H7 (cell line): ENCODE measurements at regions not wholly inside any gene's neighbourhood (a gene's known extent, or its start where the extent isn't known, plus 50 kb on each side); places are given as distances from the start of the nearest gene placed in this dataset.
A peak's percentile ranks its signal among the peaks of the same experiment; 100 is the strongest.

Source experiments
- DNase-seq: peaks from one replicate; pipeline ENCODE4 v3.0.0; 2012
- H3K27me3 ChIP-seq: 2 replicates; pipeline ENCODE4 v1.6.0; 2011; ENCODE audit warnings: mild to moderate bottlenecking, low read length; ENCODE audit not compliant: control insufficient read depth, insufficient read depth
- H3K36me3 ChIP-seq: replicated peaks from 2 replicates; pipeline ENCODE4 v1.5.1; 2011; ENCODE audit warnings: low read length; ENCODE audit not compliant: control insufficient read depth, insufficient read depth
- H3K4me3 ChIP-seq: 2 replicates; pipeline ENCODE4 v1.5.1; 2011; ENCODE audit warnings: low read depth, mild to moderate bottlenecking, control low read depth, low read length, moderate library complexity; ENCODE audit not compliant: insufficient read depth

DNA sequence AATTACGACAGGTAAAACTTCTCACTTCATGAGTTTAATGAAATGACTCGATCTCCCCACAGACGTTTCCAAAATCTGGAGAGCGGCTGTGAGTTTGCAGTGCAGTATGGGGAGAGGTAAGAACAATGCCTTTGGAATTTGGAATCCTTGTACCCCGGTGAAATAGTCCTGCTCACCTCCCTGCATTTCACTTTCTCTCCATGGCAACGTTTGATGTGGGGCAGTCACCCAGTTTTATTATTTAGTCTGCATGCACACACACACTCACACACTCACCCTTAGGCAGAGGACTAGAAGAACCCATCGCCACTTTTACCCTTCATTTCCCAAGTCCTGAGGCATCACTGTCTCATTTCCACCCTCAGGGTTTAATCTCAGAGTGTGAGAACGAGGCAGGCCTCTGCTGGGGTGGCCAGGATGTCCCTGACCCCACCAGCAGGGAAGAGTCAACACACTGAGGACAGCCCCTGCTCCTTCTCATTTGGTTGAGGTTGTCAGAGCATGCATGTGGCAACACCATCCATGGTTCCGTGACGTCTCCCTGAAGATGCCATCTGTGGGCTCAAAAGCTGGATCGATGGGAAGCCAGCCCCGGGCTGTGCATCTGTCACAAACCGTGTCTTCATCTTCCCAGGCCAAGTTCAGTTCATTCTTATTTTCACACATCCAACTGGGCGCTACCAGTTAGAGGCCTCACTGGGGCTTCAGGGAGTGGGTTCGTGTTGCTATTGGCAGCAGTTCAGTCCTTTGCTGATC is 119.8 kb upstream of the TRIM2 start:
- Histone ChIP-seq H3K4me3 (no peak overlapping the region), H3K36me3 (no peaks in the 10 kb centered on the region), H3K27me3 (no peaks in the 10 kb centered on the region)
- no peak for DNase-seq

DNA sequence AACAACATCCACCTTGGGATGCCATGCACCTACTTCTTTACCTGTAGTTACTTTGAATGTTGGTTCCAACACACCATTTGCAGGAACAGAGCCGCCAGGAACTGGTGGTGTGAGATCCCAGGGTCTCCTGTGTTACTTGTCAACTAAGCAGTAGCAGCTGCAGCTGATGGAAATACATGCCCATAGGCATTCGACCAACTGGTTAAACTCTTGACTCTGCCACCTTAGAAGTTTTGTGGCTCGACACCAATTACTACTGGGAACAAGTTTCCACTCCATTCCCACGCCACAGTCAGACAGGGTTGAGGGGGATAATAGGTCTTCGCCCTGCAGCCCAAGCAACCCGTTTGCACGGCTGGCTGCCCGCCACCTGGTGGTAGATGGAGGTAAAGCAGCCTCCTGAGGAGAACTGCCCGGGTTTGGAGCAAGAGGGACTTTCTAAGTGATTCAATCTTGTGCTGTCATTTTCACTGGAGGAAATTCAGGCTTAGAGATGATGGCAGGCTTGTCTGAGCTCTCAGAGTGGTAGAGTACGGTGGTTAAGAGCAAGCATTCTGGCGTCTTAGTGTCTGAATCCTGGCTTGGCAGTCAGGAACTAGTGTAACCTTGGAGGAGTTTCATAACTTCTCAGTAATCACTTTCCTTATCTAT is 119.1 kb upstream of the TRIM2 start:
- H3K36me3 ChIP-seq = no peaks in the 10 kb centered on the region

DNA sequence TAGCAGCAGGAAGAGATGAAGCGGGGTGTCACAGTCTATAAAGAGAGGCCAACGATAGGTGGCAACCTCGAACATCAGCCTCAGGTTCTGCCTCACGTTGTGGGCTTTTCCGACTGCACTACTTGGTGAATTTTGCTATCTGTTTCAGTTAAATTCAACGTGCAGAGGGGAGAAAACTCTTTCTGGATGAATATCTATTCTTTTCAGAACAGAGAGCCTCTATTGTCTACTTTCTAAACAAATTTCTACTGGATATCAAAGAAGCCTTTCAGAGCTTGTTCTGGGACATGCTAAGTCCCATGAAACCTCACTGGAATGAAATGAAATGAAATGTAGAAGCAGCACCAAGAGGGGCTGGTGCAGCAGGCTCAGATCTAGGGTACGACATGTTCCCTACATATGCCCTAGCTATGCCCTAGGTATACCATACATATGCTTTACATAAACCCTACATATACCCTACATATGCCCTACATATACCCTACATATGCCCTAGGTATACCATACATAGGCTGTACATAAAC is 116.5 kb upstream of the TRIM2 start:
- Histone ChIP-seq H3K27me3 (no peaks in the 10 kb centered on the region; the same call in 1 of the 2 replicates), H3K36me3 (no peaks in the 10 kb centered on the region), H3K4me3 (no peak overlapping the region)
- no peak for DNase-seq

More for the DNA sequence above, 119.1 kb upstream of the TRIM2 start:
- DNase-seq = peak; percentile 54
- Histone ChIP-seq H3K27me3 (no peaks in the 10 kb centered on the region), H3K4me3 (no peak overlapping the region)

DNA sequence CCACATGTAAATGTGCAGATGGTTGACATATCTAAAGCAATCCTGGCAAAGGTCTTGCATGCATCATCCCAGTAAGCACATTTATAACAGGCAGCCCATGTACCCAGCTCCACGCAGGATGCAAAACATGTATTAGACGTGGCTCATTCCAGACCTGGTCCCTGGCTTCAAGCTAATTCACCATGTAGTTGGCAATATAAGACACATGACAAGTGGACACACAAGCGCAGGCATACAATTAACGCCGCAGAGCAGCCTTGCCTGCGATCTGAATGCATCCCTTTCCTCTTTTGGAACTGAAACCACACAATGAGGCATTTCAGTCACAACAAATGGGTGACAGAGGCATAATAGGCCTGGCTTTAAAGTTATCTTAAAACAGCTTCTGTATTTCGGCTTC is 114.5 kb upstream of the TRIM2 start:
- Histone ChIP-seq H3K4me3 (no peak overlapping the region), H3K36me3 (no peaks in the 10 kb centered on the region), H3K27me3 (no peaks in the 10 kb centered on the region; the same call in 1 of the 2 replicates)
- DNase-seq = no peak

DNA sequence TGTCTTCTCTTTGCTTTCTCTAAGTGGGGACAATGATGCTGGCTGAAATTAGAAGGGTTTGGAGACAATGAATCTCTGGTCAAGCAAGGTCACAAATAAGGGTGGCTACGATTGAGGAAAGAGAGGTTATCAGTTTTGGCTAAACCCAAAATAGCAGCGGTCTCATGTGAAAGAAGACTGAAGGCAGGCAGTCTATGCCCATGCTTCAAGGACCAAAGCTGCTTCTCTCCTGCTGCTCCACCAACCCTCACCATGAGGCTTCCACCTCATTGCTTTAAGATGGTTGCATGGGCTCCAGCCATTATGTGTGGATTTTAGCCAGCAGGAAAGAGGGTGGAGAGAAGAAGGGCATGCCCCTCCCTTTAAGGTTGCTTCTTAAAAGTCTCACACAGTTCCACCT is 114.1 kb upstream of the TRIM2 start:
- no peak overlapping the region for H3K4me3 ChIP-seq
- H3K27me3 ChIP-seq = no peaks in the 10 kb centered on the region; the same call in 1 of the 2 replicates

DNA sequence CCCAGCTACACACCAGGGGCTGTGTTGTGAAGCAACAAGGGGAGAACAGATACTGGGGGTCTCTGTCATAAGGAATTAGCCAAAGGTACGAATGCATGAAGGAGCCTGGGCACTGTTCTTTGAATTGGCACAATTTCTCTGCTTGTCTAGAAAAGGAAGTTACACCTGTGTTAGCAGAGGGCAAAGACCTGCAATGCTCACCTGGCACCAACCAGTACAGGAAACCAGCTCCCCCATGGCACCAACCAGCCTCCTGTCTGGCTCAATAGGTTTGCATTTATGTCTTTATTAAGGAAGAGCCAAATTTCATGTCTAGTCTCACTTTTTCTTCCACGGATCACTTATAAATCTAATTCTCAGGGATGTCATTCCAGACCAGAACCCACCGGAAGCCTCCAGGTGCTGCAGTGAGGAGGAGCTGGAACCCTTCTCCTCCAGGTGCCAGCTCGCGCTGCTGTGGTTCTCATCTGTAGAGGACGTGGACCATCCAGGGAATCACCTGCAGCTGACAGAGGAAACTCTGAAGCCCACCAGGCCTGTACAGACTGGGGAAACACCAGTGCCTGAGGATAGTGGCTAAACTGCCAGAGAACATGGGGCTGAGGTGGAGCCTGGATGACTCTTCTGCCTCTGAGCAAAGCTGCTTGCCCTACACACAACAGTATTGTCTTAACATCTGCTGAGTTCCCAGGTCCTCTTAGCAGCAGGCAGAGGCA is 113.4 kb upstream of the TRIM2 start:
- DNase-seq = no peak
- H3K27me3 ChIP-seq = no peaks in the 10 kb centered on the region; the same call in 1 of the 2 replicates
- no peak overlapping the region for H3K4me3 ChIP-seq
- no peaks in the 10 kb centered on the region for H3K36me3 ChIP-seq

More for the DNA sequence above, 114.1 kb upstream of the TRIM2 start:
- no peak for DNase-seq
- no peaks in the 10 kb centered on the region for H3K36me3 ChIP-seq

DNA sequence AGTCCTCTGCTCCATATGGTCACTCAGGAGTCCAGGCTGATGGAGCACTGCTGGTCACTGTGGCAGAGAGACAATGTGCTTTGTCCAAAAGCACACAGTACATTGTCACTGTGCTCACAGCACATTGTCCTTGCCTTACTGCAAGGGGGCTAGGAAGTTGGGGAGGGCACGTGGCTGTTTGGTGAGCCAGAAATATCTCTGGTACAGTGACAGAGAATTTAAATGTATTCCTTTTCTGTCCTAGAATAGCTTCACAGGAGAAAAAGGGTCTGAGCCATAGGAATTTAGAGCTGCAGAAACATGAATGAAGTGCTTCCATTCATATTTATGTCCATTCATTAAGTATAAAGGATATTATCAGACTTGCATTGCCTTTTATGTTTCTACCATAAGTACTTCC is 110.8 kb upstream of the TRIM2 start:
- Histone ChIP-seq H3K36me3 (no peaks in the 10 kb centered on the region), H3K4me3 (no peak overlapping the region), H3K27me3 (no peaks in the 10 kb centered on the region; the same call in 1 of the 2 replicates)
- DNase-seq = no peak

DNA sequence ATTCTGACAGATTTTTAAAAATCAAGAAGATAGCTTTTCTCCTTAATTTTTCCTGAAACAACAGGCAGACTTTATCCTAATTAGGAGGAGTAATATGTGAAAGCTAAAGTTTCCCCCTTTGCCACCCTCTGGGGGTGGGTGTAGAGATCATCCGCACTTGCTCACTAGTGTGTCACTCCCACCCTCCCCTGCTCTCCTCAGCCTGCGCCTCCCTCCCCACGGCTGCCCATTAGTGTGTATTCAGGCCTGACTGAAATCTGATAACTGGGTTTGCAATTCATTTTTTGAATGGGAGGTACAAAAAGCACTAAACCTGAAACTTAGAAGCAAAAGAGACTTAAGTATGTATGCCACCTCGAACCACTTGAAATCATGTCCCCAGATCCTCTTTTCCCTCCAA is 110.4 kb upstream of the TRIM2 start:
- Histone ChIP-seq H3K36me3 (no peaks in the 10 kb centered on the region), H3K4me3 (no peak overlapping the region), H3K27me3 (no peaks in the 10 kb centered on the region; the same call in 1 of the 2 replicates)
- DNase-seq = no peak

DNA sequence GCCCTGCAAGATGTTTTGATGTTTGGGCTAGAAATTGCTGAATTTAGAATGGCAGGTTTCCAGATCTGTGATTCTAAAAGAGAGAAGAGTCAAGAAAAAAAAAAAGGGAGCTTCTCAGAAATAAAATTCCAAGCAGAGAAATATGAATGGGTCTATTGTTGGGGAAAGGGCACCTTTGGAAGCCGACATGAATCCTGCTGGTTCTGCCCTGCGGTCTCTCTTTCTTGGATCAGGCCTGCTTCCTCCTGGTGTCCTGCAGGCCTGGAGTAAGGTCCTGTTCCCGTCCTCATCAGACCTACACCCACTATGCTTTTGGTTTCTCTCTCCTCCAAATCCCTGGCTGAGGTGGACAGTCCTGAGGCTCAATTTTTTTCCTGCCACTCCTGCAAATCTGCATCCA is 109.8 kb upstream of the TRIM2 start:
- H3K27me3 ChIP-seq = no peaks in the 10 kb centered on the region; the same call in 1 of the 2 replicates
- no peaks in the 10 kb centered on the region for H3K36me3 ChIP-seq
- DNase-seq = no peak
- H3K4me3 ChIP-seq = no peak overlapping the region

DNA sequence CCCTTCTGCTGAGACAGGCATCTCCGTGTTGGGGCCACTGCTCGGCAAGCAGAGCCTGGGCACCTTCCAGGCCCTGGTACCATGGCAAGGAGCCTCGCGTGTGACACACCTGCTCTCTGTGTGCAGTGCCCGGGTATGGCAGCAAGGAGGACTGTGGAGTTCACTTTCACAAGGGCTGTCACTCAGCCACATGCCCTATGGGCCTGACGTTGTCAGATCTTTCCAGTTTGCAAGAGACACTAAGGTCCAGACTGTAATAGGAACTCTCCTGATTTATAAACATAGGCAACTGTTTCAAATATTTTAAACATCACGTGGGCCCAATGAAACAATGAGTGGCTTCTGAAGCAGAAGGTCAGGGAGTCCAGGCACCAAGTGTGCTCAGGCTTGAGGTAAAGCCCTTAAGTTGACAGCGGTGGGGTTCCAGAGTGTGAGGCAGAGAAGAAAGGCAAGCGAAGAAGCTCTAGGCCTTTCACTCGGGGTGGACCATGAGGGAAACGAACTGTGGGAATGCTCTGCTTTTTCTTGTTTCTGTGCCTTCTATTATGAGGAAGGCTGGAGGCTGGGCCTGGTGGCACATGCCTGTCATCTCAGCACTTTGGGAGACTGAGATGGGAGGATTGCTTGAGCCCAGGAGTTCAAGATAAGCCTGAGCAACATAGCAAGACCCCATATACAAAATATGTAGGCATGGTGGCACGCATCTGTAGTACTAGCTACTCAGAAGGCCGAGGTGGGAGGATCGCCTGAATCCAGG is 108.6 kb upstream of the TRIM2 start:
- no peak for DNase-seq
- H3K27me3 ChIP-seq = no peaks in the 10 kb centered on the region; the same call in 1 of the 2 replicates
- no peak overlapping the region for H3K4me3 ChIP-seq

DNA sequence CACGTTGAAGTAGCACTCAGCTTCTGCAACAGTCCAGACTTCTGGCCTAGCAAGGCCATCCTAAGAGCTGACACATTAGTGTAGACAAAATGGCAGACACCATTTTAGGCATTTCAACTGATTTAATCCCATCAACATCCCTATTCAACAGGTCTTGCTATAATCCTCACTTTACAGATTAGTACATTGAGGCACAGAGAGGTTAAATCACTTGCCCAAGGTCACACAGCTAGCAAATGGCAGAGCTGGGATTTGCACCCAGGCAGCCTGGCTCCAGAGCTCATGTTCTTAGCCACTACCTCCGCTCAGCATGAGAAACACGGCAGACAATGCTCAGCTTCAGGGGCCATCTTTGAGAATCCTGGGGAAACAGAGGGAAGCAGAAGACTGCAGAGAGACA is 107.9 kb upstream of the TRIM2 start:
- no peak overlapping the region for H3K4me3 ChIP-seq
- no peaks in the 10 kb centered on the region for H3K36me3 ChIP-seq
- no peaks in the 10 kb centered on the region for H3K27me3 ChIP-seq
- no peak for DNase-seq

More for the DNA sequence above, 108.6 kb upstream of the TRIM2 start:
- no peaks in the 10 kb centered on the region for H3K36me3 ChIP-seq

DNA sequence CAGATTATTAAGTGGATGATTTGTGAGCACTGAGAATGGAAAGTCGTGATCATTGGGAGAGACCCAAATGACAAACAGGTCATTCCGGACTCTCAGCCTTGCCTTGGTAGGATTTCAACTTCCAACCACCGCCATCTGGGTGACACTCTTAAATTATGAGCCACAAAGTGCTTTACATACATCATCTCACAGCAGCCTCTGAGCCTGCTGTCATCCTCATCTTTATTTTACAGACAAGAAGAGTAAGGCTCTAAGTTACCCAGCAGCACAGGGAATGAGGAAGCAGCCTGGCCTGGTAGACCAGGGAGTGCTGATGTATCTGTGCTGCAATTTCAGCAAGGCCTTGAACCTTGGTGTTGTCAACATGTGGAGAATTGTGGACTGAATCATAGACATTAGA is 105.8 kb upstream of the TRIM2 start:
- no peaks in the 10 kb centered on the region for H3K36me3 ChIP-seq
- no peak for DNase-seq
- H3K4me3 ChIP-seq = no peak overlapping the region
- H3K27me3 ChIP-seq = no peaks in the 10 kb centered on the region

DNA sequence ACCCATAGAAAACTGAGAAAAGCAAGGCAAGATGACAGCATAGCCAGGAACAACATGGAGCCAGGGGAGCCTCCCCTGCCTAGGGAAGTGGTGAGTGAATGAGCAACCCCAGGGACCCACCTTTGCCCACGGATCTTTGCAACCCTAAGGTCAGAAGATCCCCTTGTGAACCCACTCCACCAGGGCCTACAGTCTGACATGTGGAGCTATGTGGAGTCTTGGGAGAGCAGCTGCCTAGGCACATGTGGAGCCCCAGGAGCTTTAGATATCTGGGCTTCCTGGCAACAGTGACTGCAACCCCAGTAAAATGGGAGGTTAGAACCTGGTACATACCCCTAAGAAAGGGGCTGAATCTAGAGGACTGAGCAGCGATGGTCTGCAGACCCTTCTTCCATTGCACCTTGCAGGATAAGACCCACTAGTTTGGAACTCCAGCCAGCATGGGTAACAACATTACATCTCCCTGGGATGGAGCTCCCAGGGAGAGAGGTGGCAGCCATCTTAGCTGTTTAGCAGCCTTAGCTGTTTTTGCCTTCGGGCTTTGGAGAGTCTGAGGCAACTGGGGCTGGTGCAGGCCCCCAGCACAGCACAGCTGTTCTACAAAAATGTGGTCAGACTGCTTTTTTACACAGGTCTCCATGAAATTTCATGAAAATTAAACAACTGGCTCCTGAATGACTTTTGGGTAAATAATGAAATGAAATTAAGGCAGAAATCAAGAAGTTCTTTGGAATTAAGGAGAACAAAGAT is 104.7 kb upstream of the TRIM2 start:
- DNase-seq = no peak
- H3K4me3 ChIP-seq = no peak overlapping the region
- H3K36me3 ChIP-seq = no peaks in the 10 kb centered on the region
- no peaks in the 10 kb centered on the region for H3K27me3 ChIP-seq
